ENCODE measurements at regions not wholly inside any gene's neighbourhood (a gene's known extent, or its start where the extent isn't known, plus 50 kb on each side); places are given as distances from the start of the nearest gene placed in this dataset.

DNA sequence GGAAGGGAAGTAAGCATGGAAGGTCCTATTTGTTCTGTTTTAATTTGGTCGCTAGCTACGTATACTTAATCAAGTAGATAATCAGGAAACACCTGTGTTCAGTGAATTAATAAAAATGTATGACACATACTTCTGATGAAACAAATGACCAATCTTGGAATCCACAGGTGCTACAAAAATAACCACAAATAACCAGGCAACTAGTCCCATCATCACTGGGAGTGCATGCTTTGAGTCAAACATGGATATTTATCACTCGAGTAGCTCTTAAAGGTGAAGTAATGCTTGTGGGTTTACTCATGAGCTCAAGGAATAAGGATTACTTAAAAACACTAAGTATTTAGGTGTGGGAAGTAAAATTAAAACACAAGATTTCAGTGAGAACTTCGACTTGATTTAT lies 285.6 kb upstream of the ID4 start (continued):
- TF ChIP-seq YY1 (IDR thresholded peaks at IDR 0.05; ENCODE audit: low read depth, low read length) (no peak), IRF4 (IDR thresholded peaks at IDR 0.05; ENCODE audit: low read depth, low read length) (no peak), EGR1 (IDR thresholded peaks at IDR 0.05; ENCODE audit: borderline replicate concordance in 1 of 2, low read depth in 2 of 2, low read length in 2 of 2) (no peak), BCL11A (IDR thresholded peaks at IDR 0.05; ENCODE audit: low read depth, low read length) (no peak), RAD51 (IDR thresholded peaks at IDR 0.05) (no peak), BMI1 (IDR thresholded peaks at IDR 0.05; ENCODE audit: borderline replicate concordance) (no peak), MTA3 (IDR thresholded peaks at IDR 0.05; ENCODE audit: borderline replicate concordance, low read length) (no peak), SMARCA5 (IDR thresholded peaks at IDR 0.05) (no peak), LARP7 (IDR thresholded peaks at IDR 0.05) (no peak)
- TF ChIP-seq, protein P1, sequence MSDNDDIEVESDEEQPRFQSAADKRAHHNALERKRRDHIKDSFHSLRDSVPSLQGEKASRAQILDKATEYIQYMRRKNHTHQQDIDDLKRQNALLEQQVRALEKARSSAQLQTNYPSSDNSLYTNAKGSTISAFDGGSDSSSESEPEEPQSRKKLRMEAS (IDR thresholded peaks at IDR 0.05; ENCODE audit: low read depth, low read length): no peak
- TF ChIP-seq, protein P2, sequence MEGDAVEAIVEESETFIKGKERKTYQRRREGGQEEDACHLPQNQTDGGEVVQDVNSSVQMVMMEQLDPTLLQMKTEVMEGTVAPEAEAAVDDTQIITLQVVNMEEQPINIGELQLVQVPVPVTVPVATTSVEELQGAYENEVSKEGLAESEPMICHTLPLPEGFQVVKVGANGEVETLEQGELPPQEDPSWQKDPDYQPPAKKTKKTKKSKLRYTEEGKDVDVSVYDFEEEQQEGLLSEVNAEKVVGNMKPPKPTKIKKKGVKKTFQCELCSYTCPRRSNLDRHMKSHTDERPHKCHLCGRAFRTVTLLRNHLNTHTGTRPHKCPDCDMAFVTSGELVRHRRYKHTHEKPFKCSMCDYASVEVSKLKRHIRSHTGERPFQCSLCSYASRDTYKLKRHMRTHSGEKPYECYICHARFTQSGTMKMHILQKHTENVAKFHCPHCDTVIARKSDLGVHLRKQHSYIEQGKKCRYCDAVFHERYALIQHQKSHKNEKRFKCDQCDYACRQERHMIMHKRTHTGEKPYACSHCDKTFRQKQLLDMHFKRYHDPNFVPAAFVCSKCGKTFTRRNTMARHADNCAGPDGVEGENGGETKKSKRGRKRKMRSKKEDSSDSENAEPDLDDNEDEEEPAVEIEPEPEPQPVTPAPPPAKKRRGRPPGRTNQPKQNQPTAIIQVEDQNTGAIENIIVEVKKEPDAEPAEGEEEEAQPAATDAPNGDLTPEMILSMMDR (IDR thresholded peaks at IDR 0.05 in 2 of 3, conservative IDR thresholded peaks at IDR 0.05 in 1 of 3; ENCODE audit: control insufficient read depth in 2 of 3, extremely low read depth in 1 of 3, insufficient read depth in 1 of 3, low read depth in 3 of 3, low read length in 3 of 3): no peak

DNA sequence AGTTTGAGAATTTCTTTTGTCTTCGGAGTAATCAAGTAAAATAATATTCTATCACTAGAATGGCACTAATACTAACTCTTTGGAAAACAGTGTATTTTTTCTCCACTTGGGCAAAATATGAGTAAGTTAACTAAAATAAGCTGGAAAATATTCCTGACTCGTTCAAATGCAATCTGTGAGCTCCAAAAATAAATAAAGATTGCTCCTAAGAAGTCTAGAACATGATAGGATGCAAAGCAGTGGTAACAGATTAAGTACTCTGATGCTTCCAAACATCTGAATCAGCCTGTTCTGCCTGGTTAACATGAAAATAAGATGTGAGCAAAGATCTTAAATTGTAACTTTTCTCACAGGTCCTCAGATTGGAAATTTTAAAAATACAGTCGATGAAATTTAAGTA lies 285.1 kb upstream of the ID4 start:
- no peak overlapping the region for H2AFZ ChIP-seq (ENCODE audit: control insufficient read depth, low read depth, low read length)
- no peaks in the 10 kb centered on the region for H3K36me3 ChIP-seq (ENCODE audit: control insufficient read depth in 2 of 2, insufficient read depth in 2 of 2, low read length in 1 of 2)
- H3K9ac ChIP-seq (ENCODE audit: control insufficient read depth, insufficient read depth, low read length): no peak overlapping the region
- no peaks in the 10 kb centered on the region for H3K79me2 ChIP-seq (ENCODE audit: control insufficient read depth, insufficient read depth, low read length)
- no TSS peak for BruUV-seq (replicated peaks)
- H3K4me2 ChIP-seq (ENCODE audit: control insufficient read depth, insufficient read depth): no peak overlapping the region
- H3K4me3 ChIP-seq: no peak overlapping the region
- ChIA-PET POLR2A (no interaction called here), RAD21 (ENCODE audit: unreplicated experiment) (no interaction called here), SMC1A (ENCODE audit: uncharacterized antibody, unreplicated experiment) (interaction anchor here (0.6 kb wide), 1 partner anchor 9 kb away, joined by 3 read pairs; no protein-coding TSS in a partner anchor), CTCF (no interaction called here)
- DNase-seq (ENCODE audit: low read depth, low spot score): no peak
- H3K4me1 ChIP-seq (ENCODE audit: control insufficient read depth, insufficient read depth, low read length): no peaks in the 10 kb centered on the region
- 3% methylated on average over 3 of the region's 3 CpGs for WGBS (ENCODE audit: insufficient coverage, insufficient replicate concordance, low lambda C conversion rate, missing lambda C conversion rate)
- no peaks in the 10 kb centered on the region for H4K20me1 ChIP-seq (ENCODE audit: control insufficient read depth, insufficient read depth)
- in situ Hi-C loops (cut with MboI) (no loop called here), intact Hi-C loops (cut with micrococcal nuclease; ENCODE audit: unreplicated experiment) (no loop called here)
- H3K9me3 ChIP-seq (replicated peaks; ENCODE audit: control insufficient read depth, insufficient read depth, low read length): no peaks in the 10 kb centered on the region
- ATAC-seq: no peak
- H3K27me3 ChIP-seq (replicated peaks in 1 of 2; ENCODE audit: control insufficient read depth in 2 of 2, insufficient read depth in 2 of 2, low read length in 1 of 2): no peaks in the 10 kb centered on the region
- no peak overlapping the region for H3K27ac ChIP-seq (ENCODE audit: control insufficient read depth, insufficient read depth)
- FAIRE-seq: no peak
- TF ChIP-seq TCF3 (IDR thresholded peaks at IDR 0.05; ENCODE audit: borderline replicate concordance, insufficient read depth, low read depth, low read length) (no peak), HDAC2 (IDR thresholded peaks at IDR 0.05) (no peak), CBFB (IDR thresholded peaks at IDR 0.05; ENCODE audit: low read depth) (no peak), NFIC (IDR thresholded peaks at IDR 0.05; ENCODE audit: low read depth, low read length) (no peak), CHD4 (IDR thresholded peaks at IDR 0.05) (no peak), KDM1A (IDR thresholded peaks at IDR 0.05; ENCODE audit: borderline replicate concordance) (no peak), SRF (IDR thresholded peaks at IDR 0.05; ENCODE audit: low read depth in 2 of 2, low read length in 2 of 2) (no peak), TARDBP (IDR thresholded peaks at IDR 0.05; ENCODE audit: borderline replicate concordance) (no peak)
- TF ChIP-seq, protein P3, sequence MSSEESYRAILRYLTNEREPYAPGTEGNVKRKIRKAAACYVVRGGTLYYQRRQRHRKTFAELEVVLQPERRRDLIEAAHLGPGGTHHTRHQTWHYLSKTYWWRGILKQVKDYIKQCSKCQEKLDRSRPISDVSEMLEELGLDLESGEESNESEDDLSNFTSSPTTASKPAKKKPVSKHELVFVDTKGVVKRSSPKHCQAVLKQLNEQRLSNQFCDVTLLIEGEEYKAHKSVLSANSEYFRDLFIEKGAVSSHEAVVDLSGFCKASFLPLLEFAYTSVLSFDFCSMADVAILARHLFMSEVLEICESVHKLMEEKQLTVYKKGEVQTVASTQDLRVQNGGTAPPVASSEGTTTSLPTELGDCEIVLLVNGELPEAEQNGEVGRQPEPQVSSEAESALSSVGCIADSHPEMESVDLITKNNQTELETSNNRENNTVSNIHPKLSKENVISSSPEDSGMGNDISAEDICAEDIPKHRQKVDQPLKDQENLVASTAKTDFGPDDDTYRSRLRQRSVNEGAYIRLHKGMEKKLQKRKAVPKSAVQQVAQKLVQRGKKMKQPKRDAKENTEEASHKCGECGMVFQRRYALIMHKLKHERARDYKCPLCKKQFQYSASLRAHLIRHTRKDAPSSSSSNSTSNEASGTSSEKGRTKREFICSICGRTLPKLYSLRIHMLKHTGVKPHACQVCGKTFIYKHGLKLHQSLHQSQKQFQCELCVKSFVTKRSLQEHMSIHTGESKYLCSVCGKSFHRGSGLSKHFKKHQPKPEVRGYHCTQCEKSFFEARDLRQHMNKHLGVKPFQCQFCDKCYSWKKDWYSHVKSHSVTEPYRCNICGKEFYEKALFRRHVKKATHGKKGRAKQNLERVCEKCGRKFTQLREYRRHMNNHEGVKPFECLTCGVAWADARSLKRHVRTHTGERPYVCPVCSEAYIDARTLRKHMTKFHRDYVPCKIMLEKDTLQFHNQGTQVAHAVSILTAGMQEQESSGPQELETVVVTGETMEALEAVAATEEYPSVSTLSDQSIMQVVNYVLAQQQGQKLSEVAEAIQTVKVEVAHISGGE (CRISPR knock-in tag; IDR thresholded peaks at IDR 0.05): no peak
- TF ChIP-seq, protein P4, sequence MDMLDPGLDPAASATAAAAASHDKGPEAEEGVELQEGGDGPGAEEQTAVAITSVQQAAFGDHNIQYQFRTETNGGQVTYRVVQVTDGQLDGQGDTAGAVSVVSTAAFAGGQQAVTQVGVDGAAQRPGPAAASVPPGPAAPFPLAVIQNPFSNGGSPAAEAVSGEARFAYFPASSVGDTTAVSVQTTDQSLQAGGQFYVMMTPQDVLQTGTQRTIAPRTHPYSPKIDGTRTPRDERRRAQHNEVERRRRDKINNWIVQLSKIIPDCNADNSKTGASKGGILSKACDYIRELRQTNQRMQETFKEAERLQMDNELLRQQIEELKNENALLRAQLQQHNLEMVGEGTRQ (IDR thresholded peaks at IDR 0.05; ENCODE audit: borderline replicate concordance, low read depth, low read length): no peak

Measured in GM12878 (cell line).